GM23248 (cell line): ENCODE measurements at regions not wholly inside any gene's neighbourhood (a gene's known extent, or its start where the extent isn't known, plus 50 kb on each side); places are given as distances from the start of the nearest gene placed in this dataset.

Experiments used
- EZH2 ChIP-seq: fragments of 200-600 bp; sonication (generic); IDR thresholded peaks from 2 replicates; pipeline ENCODE4 v1.6.1; 2018; ENCODE audit warnings: antibody characterized with exemption, mild to moderate bottlenecking; ENCODE audit not compliant: insufficient read depth, poor library complexity, severe bottlenecking
- EZH2phosphoT487 ChIP-seq: fragments of 200-600 bp; sonication (generic); IDR thresholded peaks from 2 replicates; pipeline ENCODE4 v1.6.1; 2018; ENCODE audit warnings: antibody characterized with exemption, moderate library complexity, mild to moderate bottlenecking, low read depth; ENCODE audit not compliant: insufficient read depth

- no peak for TF ChIP-seq EZH2phosphoT487
- no peak for TF ChIP-seq EZH2
Measured at GRCh38 chr2:11963966-11964365, 217.5 kb downstream of the LPIN1 start.
